Esophagus squamous epithelium (tissue), 5 donors: ENCODE measurements at regions not wholly inside any gene's neighbourhood (a gene's known extent, or its start where the extent isn't known, plus 50 kb on each side); places are given as distances from the start of the nearest gene placed in this dataset.

Experiments used
- DNase-seq: peaks from one replicate; lab custom pipeline; 2025; lab: John Stamatoyannopoulos, UW
- H3K27ac ChIP-seq, 4 donors: fragments of 200-600 bp; sonication (generic); one replicate each; pipeline ENCODE4 v1.5.1; 2016 to 2019; ENCODE audit warnings: mild to moderate bottlenecking in 1 of 4
- H3K27me3 ChIP-seq, 4 donors: fragments of 200-600 bp; sonication (generic); 1 replicate in 3 of 4; 2 replicates in 1 of 4; pipeline versions ENCODE4 v1.5.1 to v1.6.0; 2017 to 2021; ENCODE audit warnings: antibody characterized with exemption in 1 of 4
- H3K36me3 ChIP-seq, 3 donors: fragments of 200-600 bp; sonication (generic); one replicate each; pipeline ENCODE4 v1.5.1; 2016 to 2019
- H3K4me1 ChIP-seq, 3 donors: fragments of 200-600 bp; sonication (generic); one replicate each; pipeline ENCODE4 v1.5.1; 2017 to 2019
- H3K4me3 ChIP-seq, 4 donors: fragments of 200-600 bp; sonication (generic); 1 replicate in 3 of 4; 2 replicates in 1 of 4; pipeline ENCODE4 v1.5.1; 2016 to 2019; ENCODE audit warnings: mild to moderate bottlenecking in 2 of 4, moderate library complexity in 1 of 4
- H3K9me3 ChIP-seq, 3 donors: fragments of 200-600 bp; sonication (generic); one replicate each; pipeline ENCODE4 v1.5.1; 2016 to 2019
- POLR2A ChIP-seq, 4 donors: fragments of 450-650 bp; IDR thresholded peaks; one replicate each; pipeline ENCODE4 v1.6.1; 2017; ENCODE audit warnings: antibody characterized with exemption in 4 of 4, mild to moderate bottlenecking in 4 of 4, moderate library complexity in 3 of 4
- WGBS, 2 donors: methylation state at CpG; one replicate each; pipeline ENCODE4 v1.1.5; 2018; 5-methylcytosine and 5-hydroxymethylcytosine counted together
- intact Hi-C: fragments of 100-400 bp; cut with DNase I; formaldehyde crosslinking; loops from one replicate; pipeline ENCODE4 v1.15.0; 2022
- TF ChIP-seq, protein P1 (sequence below), 6 experiments: fragments of 450-650 bp in 4 of 6; fragments of 200-600 bp in 2 of 6; sonication (generic) in 2 of 6; IDR thresholded peaks; one replicate each; pipeline ENCODE4 v1.5.1; 2016 to 2019; ENCODE audit warnings: antibody characterized with exemption in 6 of 6, mild to moderate bottlenecking in 4 of 6, moderate library complexity in 4 of 6
- donor health status: DM: yes; HTN: yes; CAD: no.

GRCh38 chr2:142782942-142783443 lies 94.5 kb upstream of the KYNU start:
- intact Hi-C loops = no loop called here
- H3K9me3 ChIP-seq = no peaks in the 10 kb centered on the region
- no peak overlapping the region for H3K27ac ChIP-seq
- H3K27me3 ChIP-seq = no peaks in the 10 kb centered on the region
- H3K36me3 ChIP-seq = no peaks in the 10 kb centered on the region
- no peaks in the 10 kb centered on the region for H3K4me1 ChIP-seq
- no peak for TF ChIP-seq POLR2A (IDR thresholded peaks at IDR 0.05)
- TF ChIP-seq, protein P1, sequence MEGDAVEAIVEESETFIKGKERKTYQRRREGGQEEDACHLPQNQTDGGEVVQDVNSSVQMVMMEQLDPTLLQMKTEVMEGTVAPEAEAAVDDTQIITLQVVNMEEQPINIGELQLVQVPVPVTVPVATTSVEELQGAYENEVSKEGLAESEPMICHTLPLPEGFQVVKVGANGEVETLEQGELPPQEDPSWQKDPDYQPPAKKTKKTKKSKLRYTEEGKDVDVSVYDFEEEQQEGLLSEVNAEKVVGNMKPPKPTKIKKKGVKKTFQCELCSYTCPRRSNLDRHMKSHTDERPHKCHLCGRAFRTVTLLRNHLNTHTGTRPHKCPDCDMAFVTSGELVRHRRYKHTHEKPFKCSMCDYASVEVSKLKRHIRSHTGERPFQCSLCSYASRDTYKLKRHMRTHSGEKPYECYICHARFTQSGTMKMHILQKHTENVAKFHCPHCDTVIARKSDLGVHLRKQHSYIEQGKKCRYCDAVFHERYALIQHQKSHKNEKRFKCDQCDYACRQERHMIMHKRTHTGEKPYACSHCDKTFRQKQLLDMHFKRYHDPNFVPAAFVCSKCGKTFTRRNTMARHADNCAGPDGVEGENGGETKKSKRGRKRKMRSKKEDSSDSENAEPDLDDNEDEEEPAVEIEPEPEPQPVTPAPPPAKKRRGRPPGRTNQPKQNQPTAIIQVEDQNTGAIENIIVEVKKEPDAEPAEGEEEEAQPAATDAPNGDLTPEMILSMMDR (IDR thresholded peaks at IDR 0.05) = no peak
- WGBS, 2 donors = 88 to 93% methylated on average over 4 of the region's 4 CpGs
- DNase-seq = no peak
- H3K4me3 ChIP-seq = no peak overlapping the region

- no peaks in the 10 kb centered on the region for H3K27me3 ChIP-seq
- no peaks in the 10 kb centered on the region for H3K9me3 ChIP-seq
- H3K27ac ChIP-seq = no peak overlapping the region
- H3K4me3 ChIP-seq = no peak overlapping the region
- DNase-seq = no peak
- 89 to 92% methylated on average over 2 of the region's 2 CpGs for WGBS, 2 donors
- TF ChIP-seq POLR2A (IDR thresholded peaks at IDR 0.05) = no peak
- TF ChIP-seq, protein P1 (IDR thresholded peaks at IDR 0.05) = no peak
- no peaks in the 10 kb centered on the region for H3K36me3 ChIP-seq
- intact Hi-C loops = no loop called here
- H3K4me1 ChIP-seq = no peaks in the 10 kb centered on the region
Measured at GRCh38 chr2:142781146-142781545, 96.3 kb upstream of the KYNU start.

DNA sequence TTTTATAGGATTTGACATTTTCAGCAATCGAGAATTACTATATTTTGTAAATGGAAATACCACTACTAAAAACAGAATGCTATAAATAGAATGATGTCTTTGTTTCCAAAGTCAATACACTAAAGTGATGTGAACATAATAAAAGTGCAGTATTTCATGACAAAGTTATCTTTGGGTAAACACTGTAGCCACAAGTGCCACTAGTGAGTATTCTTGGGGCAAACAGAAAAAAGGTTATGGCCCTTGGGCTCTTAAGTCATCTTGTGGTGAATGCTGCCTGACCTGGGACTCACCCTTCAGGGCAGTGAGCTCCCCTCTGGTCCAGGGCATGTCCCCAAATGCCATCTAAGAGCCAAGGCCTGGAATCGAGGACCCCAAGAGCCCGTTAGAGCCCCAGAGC lies 99.2 kb upstream of the KYNU start:
- no peaks in the 10 kb centered on the region for H3K36me3 ChIP-seq
- no peaks in the 10 kb centered on the region for H3K27me3 ChIP-seq
- no peaks in the 10 kb centered on the region for H3K9me3 ChIP-seq
- WGBS, 2 donors = 57 to 83% methylated on average over 1 to 2 of the region's 3 CpGs
- intact Hi-C loops = no loop called here
- no peak for DNase-seq
- H3K27ac ChIP-seq = no peak overlapping the region
- TF ChIP-seq, protein P1 (IDR thresholded peaks at IDR 0.05) = no peak
- TF ChIP-seq POLR2A (IDR thresholded peaks at IDR 0.05) = no peak
- H3K4me1 ChIP-seq = no peaks in the 10 kb centered on the region
- no peak overlapping the region for H3K4me3 ChIP-seq

GRCh38 chr2:142777742-142778141 lies 99.7 kb upstream of the KYNU start:
- no peak for DNase-seq
- no peak for TF ChIP-seq POLR2A (IDR thresholded peaks at IDR 0.05)
- TF ChIP-seq, protein P1 (IDR thresholded peaks at IDR 0.05) = no peak
- H3K36me3 ChIP-seq = no peaks in the 10 kb centered on the region
- H3K4me3 ChIP-seq = no peak overlapping the region
- no peak overlapping the region for H3K27ac ChIP-seq
- intact Hi-C loops = no loop called here
- no peaks in the 10 kb centered on the region for H3K4me1 ChIP-seq
- H3K27me3 ChIP-seq = no peaks in the 10 kb centered on the region
- H3K9me3 ChIP-seq = no peaks in the 10 kb centered on the region
- WGBS, 2 donors = 83 to 86% methylated on average over 2 of the region's 2 CpGs

GRCh38 chr2:142769761-142770160 lies 107.7 kb upstream of the KYNU start:
- Histone ChIP-seq H3K27ac (no peak overlapping the region), H3K4me1 (no peaks in the 10 kb centered on the region), H3K9me3 (peaks cover 0 to 16% (median 3%) of the 10 kb centered on the region in 3 donors), H3K36me3 (no peaks in the 10 kb centered on the region), H3K27me3 (no peaks in the 10 kb centered on the region), H3K4me3 (no peak overlapping the region)
- intact Hi-C loops = no loop called here
- DNase-seq = no peak
- no peak for TF ChIP-seq POLR2A (IDR thresholded peaks at IDR 0.05)
- TF ChIP-seq, protein P1 (IDR thresholded peaks at IDR 0.05) = no peak
- WGBS, 2 donors = 81 to 88% methylated on average over 1 of the region's 1 CpG
